Endothelial cell (in vitro differentiated cells): ENCODE measurements at regions not wholly inside any gene's neighbourhood (a gene's known extent, or its start where the extent isn't known, plus 50 kb on each side); places are given as distances from the start of the nearest gene placed in this dataset.

Experiments
- DNase-seq: peaks from one replicate; pipeline ENCODE4 v3.0.0; 2021; ENCODE audit warnings: low spot score
- H3K27ac Mint-ChIP-seq: one replicate; pipeline ENCODE4 v1.8.0; 2021; ENCODE audit warnings: mixed read lengths, inconsistent platforms; ENCODE audit not compliant: unreplicated experiment
- H3K27me3 Mint-ChIP-seq: one replicate; pipeline ENCODE4 v1.8.0; 2021; ENCODE audit warnings: mild to moderate bottlenecking, moderate library complexity, mixed read lengths, inconsistent platforms; ENCODE audit not compliant: unreplicated experiment
- H3K36me3 Mint-ChIP-seq: one replicate; pipeline ENCODE4 v1.8.0; 2021; ENCODE audit warnings: mild to moderate bottlenecking, low read depth, mixed read lengths, inconsistent platforms; ENCODE audit not compliant: unreplicated experiment
- H3K4me1 Mint-ChIP-seq: one replicate; pipeline ENCODE4 v1.8.0; 2021; ENCODE audit warnings: mild to moderate bottlenecking, mixed read lengths, inconsistent platforms; ENCODE audit not compliant: unreplicated experiment
- H3K4me3 Mint-ChIP-seq: one replicate; pipeline ENCODE4 v1.8.0; 2021; ENCODE audit warnings: mild to moderate bottlenecking, mixed read lengths, inconsistent platforms; ENCODE audit not compliant: unreplicated experiment
- H3K9me3 Mint-ChIP-seq: one replicate; pipeline ENCODE4 v1.8.0; 2021; ENCODE audit warnings: mixed read lengths, inconsistent platforms; ENCODE audit not compliant: unreplicated experiment
- TF ChIP-seq, protein P1 (sequence below): fragments of 200-600 bp; sonication (generic); IDR thresholded peaks from one replicate; pipeline ENCODE4 v1.5.0; 2021; ENCODE audit warnings: antibody characterized with exemption; ENCODE audit not compliant: unreplicated experiment

DNA sequence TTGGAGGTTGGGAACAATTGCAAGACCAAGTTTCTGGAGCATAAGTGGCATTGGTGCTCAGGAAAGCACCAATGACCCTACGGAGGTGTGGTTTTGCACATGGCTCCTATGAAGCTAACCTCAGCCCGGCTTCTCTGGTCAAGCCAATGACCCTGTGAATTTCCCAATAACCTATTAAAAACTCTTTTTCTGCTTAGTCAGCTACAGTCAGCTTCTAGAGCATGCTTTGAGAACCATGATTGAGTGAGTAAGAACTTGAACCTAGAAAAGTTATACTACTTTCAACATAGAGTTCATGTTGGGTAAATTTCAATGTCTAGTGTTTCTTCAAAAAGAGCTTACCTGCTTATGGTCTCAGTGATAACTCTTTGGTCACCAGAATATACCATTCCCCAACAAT, 163.2 kb downstream of the RSL24D1 start:
- H3K4me3 Mint-ChIP-seq: no peak overlapping the region

DNA sequence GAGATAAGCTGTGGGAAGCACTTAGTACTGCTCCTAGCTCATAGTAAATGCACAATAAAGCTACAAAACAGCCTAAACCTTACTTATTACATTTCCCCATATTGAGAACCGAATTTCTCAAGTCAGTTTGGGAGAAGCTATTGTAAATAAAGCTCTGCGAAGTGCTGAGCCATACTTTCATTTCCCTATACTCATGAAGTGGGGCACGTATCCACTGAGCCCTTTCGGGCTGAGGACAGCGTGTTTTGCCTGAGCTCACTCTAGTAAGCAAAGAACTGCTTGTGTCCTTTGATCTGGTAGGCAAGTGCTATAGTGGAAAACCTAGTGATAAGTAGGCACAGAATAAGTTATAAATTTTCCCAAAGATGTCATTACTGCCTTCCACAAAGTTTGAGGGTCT, 165.0 kb downstream of the RSL24D1 start:
- DNase-seq: no peak
- no peaks in the 10 kb centered on the region for H3K9me3 Mint-ChIP-seq
- no peaks in the 10 kb centered on the region for H3K36me3 Mint-ChIP-seq
- H3K4me3 Mint-ChIP-seq: no peak overlapping the region
- H3K4me1 Mint-ChIP-seq: no peaks in the 10 kb centered on the region
- peaks cover 2% of the 10 kb centered on the region for H3K27me3 Mint-ChIP-seq
- TF ChIP-seq, protein P1, sequence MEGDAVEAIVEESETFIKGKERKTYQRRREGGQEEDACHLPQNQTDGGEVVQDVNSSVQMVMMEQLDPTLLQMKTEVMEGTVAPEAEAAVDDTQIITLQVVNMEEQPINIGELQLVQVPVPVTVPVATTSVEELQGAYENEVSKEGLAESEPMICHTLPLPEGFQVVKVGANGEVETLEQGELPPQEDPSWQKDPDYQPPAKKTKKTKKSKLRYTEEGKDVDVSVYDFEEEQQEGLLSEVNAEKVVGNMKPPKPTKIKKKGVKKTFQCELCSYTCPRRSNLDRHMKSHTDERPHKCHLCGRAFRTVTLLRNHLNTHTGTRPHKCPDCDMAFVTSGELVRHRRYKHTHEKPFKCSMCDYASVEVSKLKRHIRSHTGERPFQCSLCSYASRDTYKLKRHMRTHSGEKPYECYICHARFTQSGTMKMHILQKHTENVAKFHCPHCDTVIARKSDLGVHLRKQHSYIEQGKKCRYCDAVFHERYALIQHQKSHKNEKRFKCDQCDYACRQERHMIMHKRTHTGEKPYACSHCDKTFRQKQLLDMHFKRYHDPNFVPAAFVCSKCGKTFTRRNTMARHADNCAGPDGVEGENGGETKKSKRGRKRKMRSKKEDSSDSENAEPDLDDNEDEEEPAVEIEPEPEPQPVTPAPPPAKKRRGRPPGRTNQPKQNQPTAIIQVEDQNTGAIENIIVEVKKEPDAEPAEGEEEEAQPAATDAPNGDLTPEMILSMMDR: no peak
- H3K27ac Mint-ChIP-seq: no peak overlapping the region

More for the DNA sequence above, 163.2 kb downstream of the RSL24D1 start:
- H3K4me1 Mint-ChIP-seq: no peaks in the 10 kb centered on the region
- H3K36me3 Mint-ChIP-seq: no peaks in the 10 kb centered on the region
- H3K27ac Mint-ChIP-seq: no peak overlapping the region
- H3K9me3 Mint-ChIP-seq: peaks cover 5% of the 10 kb centered on the region
- TF ChIP-seq, protein P1: no peak
- DNase-seq: no peak
- H3K27me3 Mint-ChIP-seq: peaks cover 2% of the 10 kb centered on the region

DNA sequence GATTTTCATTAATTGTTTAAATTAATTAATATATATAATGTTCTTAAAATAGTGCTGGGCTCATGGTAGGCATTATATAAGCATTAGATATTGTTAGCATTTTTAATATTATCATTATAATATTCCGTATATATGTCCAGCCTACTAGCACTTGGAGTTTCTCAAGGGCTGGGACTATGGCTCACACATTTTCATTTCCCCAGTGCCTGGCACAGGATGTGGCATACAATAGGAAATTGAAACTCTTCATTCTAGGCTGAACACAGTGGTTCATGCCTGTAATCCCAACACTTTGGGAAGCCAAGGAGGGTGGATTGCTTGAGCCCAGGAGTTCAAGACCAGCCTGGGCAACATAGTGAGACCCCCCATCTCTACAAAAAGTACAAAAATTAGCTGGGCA, 170.4 kb downstream of the RSL24D1 start:
- Mint-ChIP-seq H3K4me1 (no peaks in the 10 kb centered on the region), H3K9me3 (no peaks in the 10 kb centered on the region), H3K36me3 (no peaks in the 10 kb centered on the region), H3K4me3 (no peak overlapping the region), H3K27me3 (peaks cover 2% of the 10 kb centered on the region), H3K27ac (no peak overlapping the region)
- DNase-seq: no peak
- TF ChIP-seq, protein P1: no peak

DNA sequence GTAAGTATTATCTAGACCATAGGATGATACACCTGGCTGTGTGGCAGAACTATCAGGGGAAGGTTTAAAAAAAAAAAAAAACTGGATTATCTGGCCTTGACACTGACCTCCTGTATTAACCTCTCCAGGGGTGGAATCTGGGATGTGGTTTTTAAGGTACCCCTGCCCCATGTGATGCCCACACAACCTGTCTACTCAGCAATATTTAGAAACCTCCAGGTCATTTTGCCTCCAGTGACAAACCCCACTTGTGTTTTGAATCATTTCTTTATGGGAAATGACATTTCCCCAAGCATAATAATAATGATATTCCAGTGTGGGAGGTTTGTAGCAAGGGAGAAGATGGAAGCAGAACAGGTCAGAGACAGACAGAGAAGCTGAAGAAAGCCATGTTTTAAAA, 179.1 kb downstream of the RSL24D1 start:
- H3K9me3 Mint-ChIP-seq: no peaks in the 10 kb centered on the region

DNA sequence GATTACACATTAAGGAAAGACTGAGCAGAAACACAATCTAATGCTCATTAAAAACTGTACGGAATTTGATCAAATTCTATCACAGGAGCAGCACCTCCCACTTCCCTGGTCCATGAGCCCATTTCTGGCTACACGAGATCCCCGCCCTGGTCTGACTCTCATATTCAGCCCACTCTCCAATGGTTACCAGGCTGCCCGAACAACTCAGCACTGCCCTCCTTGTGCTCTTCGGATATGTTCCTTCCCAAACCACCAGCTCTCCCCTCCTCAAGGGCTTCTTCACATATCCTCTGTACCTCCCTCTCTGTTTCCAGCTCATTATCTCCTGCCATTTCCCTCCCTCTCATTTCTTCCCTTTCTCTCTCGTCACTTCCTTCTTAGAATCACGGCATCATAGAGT, 180.5 kb downstream of the RSL24D1 start:
- TF ChIP-seq, protein P1: no peak
- no peaks in the 10 kb centered on the region for H3K9me3 Mint-ChIP-seq
- DNase-seq: no peak
- no peak overlapping the region for H3K4me3 Mint-ChIP-seq
- H3K4me1 Mint-ChIP-seq: no peaks in the 10 kb centered on the region
- peaks cover 6% of the 10 kb centered on the region for H3K27me3 Mint-ChIP-seq
- no peak overlapping the region for H3K27ac Mint-ChIP-seq
- no peaks in the 10 kb centered on the region for H3K36me3 Mint-ChIP-seq

More for the DNA sequence above, 179.1 kb downstream of the RSL24D1 start:
- TF ChIP-seq, protein P1: no peak
- Mint-ChIP-seq H3K4me1 (no peaks in the 10 kb centered on the region), H3K27ac (no peak overlapping the region), H3K4me3 (no peak overlapping the region), H3K27me3 (peaks cover 6% of the 10 kb centered on the region), H3K36me3 (no peaks in the 10 kb centered on the region)
- DNase-seq: no peak
